LNCaP clone FGC (cell line): ENCODE measurements at regions not wholly inside any gene's neighbourhood (a gene's known extent, or its start where the extent isn't known, plus 50 kb on each side); places are given as distances from the start of the nearest gene placed in this dataset.

Source experiments
- DNase-seq: peaks from one replicate; pipeline ENCODE4 v3.0.0-alpha.2; 2011; ENCODE audit warnings: low read depth
- H3K4me3 ChIP-seq: 2 replicates; pipeline ENCODE4 v1.5.1; 2011; ENCODE audit warnings: mild to moderate bottlenecking, low read depth, low read length, control low read depth
- CTCF ChIP-seq: IDR thresholded peaks from 2 replicates; pipeline ENCODE4 v1.5.1; 2012; ENCODE audit warnings: mild to moderate bottlenecking; ENCODE audit not compliant: control insufficient read depth, insufficient read depth; ENCODE audit errors: extremely low read depth

GRCh38 chr3:25155652-25156471 lies 272.2 kb upstream of the RARB start:
- no peak for TF ChIP-seq CTCF
- no peak for DNase-seq
- no peak overlapping the region for H3K4me3 ChIP-seq

GRCh38 chr3:25156626-25157025 lies 271.4 kb upstream of the RARB start:
- no peak for TF ChIP-seq CTCF
- DNase-seq, result no peak
- no peak overlapping the region for H3K4me3 ChIP-seq

- DNase-seq, result no peak
- no peak for TF ChIP-seq CTCF
- H3K4me3 ChIP-seq, result no peak overlapping the region
These were observed 262.8 kb upstream of the RARB start for GRCh38 chr3:25165306-25165705.

- no peak for TF ChIP-seq CTCF
- DNase-seq, result no peak
- H3K4me3 ChIP-seq, result no peak overlapping the region
These were observed 262.0 kb upstream of the RARB start for GRCh38 chr3:25166016-25166415.

- DNase-seq, result no peak
- TF ChIP-seq CTCF, result no peak
- H3K4me3 ChIP-seq, result no peak overlapping the region
These were observed 258.9 kb upstream of the RARB start for GRCh38 chr3:25169151-25169550.

- no peak for TF ChIP-seq CTCF
- no peak overlapping the region for H3K4me3 ChIP-seq
- no peak for DNase-seq
These were observed 258.0 kb upstream of the RARB start for GRCh38 chr3:25170021-25170420.
